ENCODE measurements at regions not wholly inside any gene's neighbourhood (a gene's known extent, or its start where the extent isn't known, plus 50 kb on each side); places are given as distances from the start of the nearest gene placed in this dataset.

GRCh38 chr14:58697930-58698642 is 60.3 kb downstream of the DACT1 start:
- no peak for ATAC-seq

GRCh38 chr14:58699681-58700205 is 62.0 kb downstream of the DACT1 start:
- ATAC-seq, result no peak

GRCh38 chr14:58701156-58701555 is 63.4 kb downstream of the DACT1 start:
- ATAC-seq, result no peak

- ATAC-seq, result no peak
Measured at GRCh38 chr14:58701604-58702003, 63.8 kb downstream of the DACT1 start.

GRCh38 chr14:58702441-58703160 is 64.8 kb downstream of the DACT1 start:
- ATAC-seq, result no peak

- peak; percentile 38 for ATAC-seq
Measured at GRCh38 chr14:58703161-58703506, 65.4 kb downstream of the DACT1 start.

- no peak for ATAC-seq
Measured at GRCh38 chr14:58705066-58705465, 67.3 kb downstream of the DACT1 start.

- no peak for ATAC-seq
Measured at GRCh38 chr14:58707949-58708348, 70.2 kb downstream of the DACT1 start.

GRCh38 chr14:58709949-58710348 is 72.2 kb downstream of the DACT1 start:
- no peak for ATAC-seq

- no peak for ATAC-seq
Measured at GRCh38 chr14:58711382-58711781, 73.6 kb downstream of the DACT1 start.

GRCh38 chr14:58712357-58712756 is 74.6 kb downstream of the DACT1 start:
- ATAC-seq, result no peak

- no peak for ATAC-seq
Measured at GRCh38 chr14:58713677-58714076, 75.9 kb downstream of the DACT1 start.

- no peak for ATAC-seq
Measured at GRCh38 chr14:58716706-58717105, 78.9 kb downstream of the DACT1 start.

GRCh38 chr14:58717211-58717610 is 79.4 kb downstream of the DACT1 start:
- ATAC-seq, result no peak

GRCh38 chr14:58717813-58718212 is 80.1 kb downstream of the DACT1 start:
- ATAC-seq, result no peak

- no peak for ATAC-seq
Measured at GRCh38 chr14:58718226-58719205, 80.8 kb downstream of the DACT1 start.

GRCh38 chr14:58721723-58722122 is 84.0 kb downstream of the DACT1 start:
- ATAC-seq, result no peak

GRCh38 chr14:58722441-58722840 is 84.7 kb downstream of the DACT1 start:
- ATAC-seq, result no peak

- ATAC-seq, result no peak
Measured at GRCh38 chr14:58724206-58724605, 86.4 kb downstream of the DACT1 start.

- no peak for ATAC-seq
Measured at GRCh38 chr14:58724702-58725101, 86.9 kb downstream of the DACT1 start.

- no peak for ATAC-seq
Measured at GRCh38 chr14:58725226-58725625, 87.5 kb downstream of the DACT1 start.

- no peak for ATAC-seq
Measured at GRCh38 chr14:58725871-58726270, 88.1 kb downstream of the DACT1 start.

Data from esophagus mucosa (tissue), 1 donor.